K562 (cell line): ENCODE measurements at regions not wholly inside any gene's neighbourhood (a gene's known extent, or its start where the extent isn't known, plus 50 kb on each side); places are given as distances from the start of the nearest gene placed in this dataset.

Experiments
- CC2D1A ChIP-seq: fragments of 450-650 bp; IDR thresholded peaks from 2 replicates; pipeline ENCODE4 v1.6.1; 2017; ENCODE audit warnings: mild to moderate bottlenecking
- CHD1 ChIP-seq: fragments of 200-600 bp; sonication (generic); IDR thresholded peaks from one replicate; pipeline ENCODE4 v1.6.1; 2012; ENCODE audit warnings: mild to moderate bottlenecking, moderate library complexity, low read length, inconsistent platforms
- CTCF ChIP-seq, 3 experiments: IDR thresholded peaks in 2 of 3; conservative IDR thresholded peaks in 1 of 3; 2 replicates each; pipeline ENCODE4 v1.5.1; 2011 to 2012; ENCODE audit warnings: low read length in 3 of 3, mild to moderate bottlenecking in 3 of 3, control low read depth in 2 of 3, improper control_type of control experiment in 1 of 3, inconsistent platforms in 1 of 3, low read depth in 1 of 3, mixed read lengths in 1 of 3, moderate library complexity in 1 of 3; ENCODE audit not compliant: insufficient read depth in 2 of 3
- EP300 ChIP-seq: IDR thresholded peaks from 2 replicates; pipeline ENCODE4 v1.6.1; 2012; ENCODE audit warnings: low read length, improper control_type of control experiment
- EZH2 ChIP-seq: IDR thresholded peaks from 2 replicates; pipeline ENCODE4 v1.6.1; 2012; ENCODE audit warnings: low read depth, mild to moderate bottlenecking, inconsistent platforms, low read length, borderline replicate concordance
- NFYB ChIP-seq: IDR thresholded peaks from 2 replicates; pipeline ENCODE4 v1.6.1; 2011; ENCODE audit warnings: mild to moderate bottlenecking, moderate library complexity; ENCODE audit not compliant: insufficient read length; ENCODE audit errors: extremely low read depth
- PHF21A ChIP-seq: fragments of 450-650 bp; IDR thresholded peaks from 2 replicates; pipeline ENCODE4 v1.6.1; 2017; ENCODE audit warnings: low read depth, borderline replicate concordance
- RAD21 ChIP-seq, 2 experiments: fragments of 250-450 bp in 1 of 2; fragments of 450-650 bp in 1 of 2; sonication (Bioruptor Pico) in 1 of 2; formaldehyde crosslinking in 1 of 2; IDR thresholded peaks in 1 of 2; conservative IDR thresholded peaks in 1 of 2; 2 replicates each; pipeline versions ENCODE4 v1.4.0 to v1.8.0; 2020 to 2022; ENCODE audit warnings: mild to moderate bottlenecking in 2 of 2, moderate library complexity in 1 of 2
- RFX5 ChIP-seq: IDR thresholded peaks from 2 replicates; pipeline ENCODE4 v1.6.1; 2011; ENCODE audit warnings: low read depth, mild to moderate bottlenecking, improper control_type of control experiment, low read length
- SP1 ChIP-seq: sonication (generic); formaldehyde crosslinking; IDR thresholded peaks from 2 replicates; pipeline ENCODE4 v1.8.1; 2022; ENCODE audit warnings: mild to moderate bottlenecking, missing genetic modification reagents
- ZBTB7A ChIP-seq: IDR thresholded peaks from 2 replicates; pipeline ENCODE4 v1.6.1; 2011; ENCODE audit warnings: low read depth, mild to moderate bottlenecking, low read length, moderate library complexity, borderline replicate concordance; ENCODE audit not compliant: control insufficient read depth
- ZFP36 ChIP-seq: fragments of 150-350 bp; IDR thresholded peaks from 2 replicates; pipeline ENCODE4 v1.6.1; 2018; ENCODE audit warnings: low read length, low read depth; ENCODE audit not compliant: partially characterized antibody
- ZNF253 ChIP-seq: fragments of 250-450 bp; sonication (Bioruptor Pico); conservative IDR thresholded peaks from 2 replicates; pipeline ENCODE4 v1.6.1; 2021; ENCODE audit warnings: mild to moderate bottlenecking

- TF ChIP-seq RFX5, result no peak
- no peak for TF ChIP-seq ZBTB7A
- TF ChIP-seq SP1 (CRISPR knock-in tag), result no peak
- no peak for TF ChIP-seq NFYB
- no peak for TF ChIP-seq PHF21A
- no peak for TF ChIP-seq RAD21 (CRISPR knock-in tag; conservative IDR thresholded peaks at IDR 0.05 in 1 of 2, IDR thresholded peaks at IDR 0.05 in 1 of 2)
- TF ChIP-seq CC2D1A, result no peak
- TF ChIP-seq ZNF253 (CRISPR knock-in tag), result no peak
- TF ChIP-seq CTCF (IDR thresholded peaks at IDR 0.05 in 2 of 3, conservative IDR thresholded peaks at IDR 0.05 in 1 of 3; ENCODE audit: insufficient read depth in 2 of 3, low read depth in 1 of 3, low read length in 3 of 3), result no peak
- TF ChIP-seq CHD1, result no peak
- TF ChIP-seq EP300, result no peak
- no peak for TF ChIP-seq EZH2
- no peak for TF ChIP-seq ZFP36
Measured at GRCh38 chr2:377414-377813, 89.5 kb upstream of the ALKAL2 start.
